ENCODE measurements at regions not wholly inside any gene's neighbourhood (a gene's known extent, or its start where the extent isn't known, plus 50 kb on each side); places are given as distances from the start of the nearest gene placed in this dataset.
"Not testable (repeated sequence)": the region's sequence is repeated elsewhere in the genome, so short reads cannot be mapped to it uniquely, and the experiment has no call there.

GRCh38 chr18:71223486-71223885 is 934.6 kb downstream of the SOCS6 start:
- no peak overlapping the region for H3K4me3 ChIP-seq (replicated peaks; ENCODE audit: low read depth, low read length)
- peak; percentile 68 for DNase-seq (ENCODE audit: low read depth)
- no peak for TF ChIP-seq CTCF (IDR thresholded peaks at IDR 0.05; ENCODE audit: low read length, missing control alignments)

GRCh38 chr18:71221405-71221804 is 932.6 kb downstream of the SOCS6 start:
- H3K4me3 ChIP-seq (replicated peaks; ENCODE audit: low read depth, low read length) = no peak overlapping the region
- TF ChIP-seq CTCF (IDR thresholded peaks at IDR 0.05; ENCODE audit: low read length, missing control alignments) = no peak
- DNase-seq (ENCODE audit: low read depth) = no peak

- DNase-seq (ENCODE audit: low read depth); H3K4me3 ChIP-seq (replicated peaks; ENCODE audit: low read depth, low read length): not testable (repeated sequence)
These were observed 923.9 kb downstream of the SOCS6 start for GRCh38 chr18:71212739-71213138.

GRCh38 chr18:71212222-71212621 is 923.4 kb downstream of the SOCS6 start:
- H3K4me3 ChIP-seq (replicated peaks; ENCODE audit: low read depth, low read length) = no peak overlapping the region
- no peak for TF ChIP-seq CTCF (IDR thresholded peaks at IDR 0.05; ENCODE audit: low read length, missing control alignments)
- DNase-seq (ENCODE audit: low read depth) = no peak

- DNase-seq (ENCODE audit: low read depth) = peak; percentile 44
- no peak overlapping the region for H3K4me3 ChIP-seq (replicated peaks; ENCODE audit: low read depth, low read length)
- no peak for TF ChIP-seq CTCF (IDR thresholded peaks at IDR 0.05; ENCODE audit: low read length, missing control alignments)
These were observed 921.1 kb downstream of the SOCS6 start for GRCh38 chr18:71209944-71210343.

GRCh38 chr18:71194438-71194837 is 905.6 kb downstream of the SOCS6 start:
- no peak for DNase-seq (ENCODE audit: low read depth)
- no peak overlapping the region for H3K4me3 ChIP-seq (replicated peaks; ENCODE audit: low read depth, low read length)
- no peak for TF ChIP-seq CTCF (IDR thresholded peaks at IDR 0.05; ENCODE audit: low read length, missing control alignments)

GRCh38 chr18:71189581-71189980 is 900.7 kb downstream of the SOCS6 start:
- TF ChIP-seq CTCF (IDR thresholded peaks at IDR 0.05; ENCODE audit: low read length, missing control alignments) = no peak
- no peak for DNase-seq (ENCODE audit: low read depth)
- H3K4me3 ChIP-seq (replicated peaks; ENCODE audit: low read depth, low read length) = no peak overlapping the region
